NCI-H2107 treated with DMSO at 0.1 percent for 48 hours (cell line): ENCODE measurements at regions not wholly inside any gene's neighbourhood (a gene's known extent, or its start where the extent isn't known, plus 50 kb on each side); places are given as distances from the start of the nearest gene placed in this dataset.

Experiments used
- DNase-seq: peaks from one replicate; lab custom pipeline; 2025; ENCODE audit not compliant: unreplicated experiment; lab: John Stamatoyannopoulos, UW

DNA sequence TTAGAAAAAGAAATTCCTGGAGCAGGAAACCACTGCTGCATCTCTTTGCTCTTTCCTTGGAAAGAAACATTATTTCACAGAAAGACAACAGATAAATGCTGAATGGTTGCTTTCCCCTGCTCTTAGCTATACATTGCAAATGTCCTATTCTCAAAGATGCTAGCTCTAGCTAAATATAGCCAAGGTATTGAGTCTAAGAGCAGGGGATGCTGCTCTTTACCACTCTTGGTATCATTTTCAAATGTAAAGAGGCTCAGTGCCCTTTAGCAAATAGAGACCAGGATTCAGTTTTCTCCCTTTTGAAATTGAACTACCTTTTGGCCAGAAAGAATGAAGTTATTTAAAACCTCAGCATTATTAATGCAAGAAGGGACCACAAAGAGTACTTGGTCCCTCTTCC lies 104.0 kb upstream of the FUT8 start:
- DNase-seq: no peak

DNA sequence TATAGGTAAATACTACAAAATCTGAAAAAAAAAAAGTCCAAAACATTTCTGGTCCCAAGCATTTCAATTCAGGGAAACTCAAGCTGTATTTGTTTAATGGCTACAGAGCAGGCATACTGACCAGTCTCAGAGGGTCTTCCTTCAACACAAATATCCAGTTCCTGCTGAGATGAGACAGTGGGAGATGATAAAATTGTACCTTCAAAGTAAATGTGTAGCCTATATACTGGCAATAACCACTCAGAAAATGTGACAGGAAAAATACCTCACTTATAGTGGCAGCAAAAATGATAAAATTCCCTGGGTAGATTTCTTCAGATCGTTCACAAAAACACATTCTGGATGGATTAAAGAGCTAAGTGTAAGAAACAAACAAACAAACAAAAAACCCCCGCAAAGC lies 102.0 kb upstream of the FUT8 start:
- no peak for DNase-seq

DNA sequence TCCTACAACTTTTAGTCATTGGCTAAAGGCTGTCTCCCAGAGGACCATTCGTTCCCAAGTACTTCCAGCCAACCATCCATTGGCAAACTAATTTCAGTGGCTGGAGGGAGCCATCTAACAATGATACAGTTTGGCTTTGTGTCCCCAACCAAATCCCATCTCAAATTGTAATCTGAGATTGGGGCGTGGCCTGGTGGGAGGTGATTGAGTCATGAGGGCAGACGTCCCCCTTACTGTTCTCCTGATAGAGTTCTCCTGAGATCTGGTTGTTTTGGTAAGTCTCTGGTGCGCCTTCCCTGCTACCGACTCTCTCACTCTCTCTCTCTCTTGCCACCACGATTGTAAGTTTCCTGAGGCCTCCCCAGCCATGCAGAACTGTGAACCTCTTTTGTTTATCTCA lies 99.7 kb upstream of the FUT8 start:
- no peak for DNase-seq

DNA sequence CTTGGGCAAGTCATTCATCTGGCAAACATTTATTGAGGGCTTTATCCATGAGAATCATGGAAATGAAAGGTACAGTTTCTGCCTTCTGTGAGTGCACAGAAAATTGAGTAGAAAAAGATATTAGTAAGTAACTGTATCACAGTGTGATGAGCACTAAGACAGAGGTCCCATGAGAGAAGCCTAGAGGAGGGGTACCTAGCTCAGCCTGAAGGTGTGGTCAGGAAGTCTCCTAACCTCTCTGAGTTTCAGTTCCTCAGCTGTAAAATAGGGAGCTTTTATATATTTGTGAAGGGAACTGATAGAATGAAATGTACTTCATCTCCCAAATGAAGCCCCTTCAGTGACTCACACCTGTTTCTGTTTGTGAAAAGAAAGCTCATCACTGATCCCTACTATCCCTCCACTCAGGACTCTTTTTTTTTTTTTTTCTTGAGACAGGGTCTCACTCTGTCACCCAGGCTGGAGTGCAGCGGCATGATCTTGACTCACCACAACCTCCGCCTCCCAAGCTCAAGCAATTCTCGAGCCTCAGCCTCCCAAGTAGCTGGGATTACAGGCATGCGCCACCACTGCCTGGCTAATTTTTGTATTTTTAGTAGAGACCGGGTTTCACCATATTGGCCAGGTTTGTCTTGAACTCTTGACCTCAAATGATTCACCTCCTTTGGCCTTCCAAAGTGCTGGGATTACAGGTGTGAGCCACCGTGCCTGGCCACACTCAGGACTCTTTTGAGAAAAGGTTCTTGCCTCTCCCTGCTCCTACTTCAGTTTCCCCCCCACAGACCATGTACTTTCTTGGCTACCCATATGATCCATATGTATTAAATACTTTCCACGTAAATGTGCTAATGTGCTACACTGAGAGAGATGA lies 93.7 kb upstream of the FUT8 start:
- no peak for DNase-seq

GRCh38 chr14:65320661-65321308 lies 91.7 kb upstream of the FUT8 start:
- DNase-seq: no peak

- no peak for DNase-seq
These were observed 91.1 kb upstream of the FUT8 start for GRCh38 chr14:65321370-65321875.

DNA sequence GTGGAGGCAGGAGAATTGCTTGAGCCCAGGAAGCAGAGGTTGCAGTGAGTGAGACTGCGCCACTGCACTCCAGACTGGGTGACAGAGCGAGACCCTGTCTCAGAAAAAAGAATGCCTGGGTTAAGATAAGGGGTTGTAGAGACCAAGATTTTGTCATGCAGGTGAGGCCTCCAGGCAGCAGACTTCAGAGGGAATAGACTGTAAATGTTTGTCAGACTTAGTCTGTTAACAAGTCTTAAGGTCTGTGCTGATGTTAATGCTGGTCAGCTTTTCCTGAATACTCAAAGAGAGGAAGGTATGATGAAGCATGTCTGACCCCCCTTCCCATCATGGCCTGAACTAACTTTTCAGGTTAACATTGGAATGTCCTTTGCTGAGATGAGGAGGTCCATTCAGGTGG lies 83.0 kb upstream of the FUT8 start:
- no peak for DNase-seq

DNA sequence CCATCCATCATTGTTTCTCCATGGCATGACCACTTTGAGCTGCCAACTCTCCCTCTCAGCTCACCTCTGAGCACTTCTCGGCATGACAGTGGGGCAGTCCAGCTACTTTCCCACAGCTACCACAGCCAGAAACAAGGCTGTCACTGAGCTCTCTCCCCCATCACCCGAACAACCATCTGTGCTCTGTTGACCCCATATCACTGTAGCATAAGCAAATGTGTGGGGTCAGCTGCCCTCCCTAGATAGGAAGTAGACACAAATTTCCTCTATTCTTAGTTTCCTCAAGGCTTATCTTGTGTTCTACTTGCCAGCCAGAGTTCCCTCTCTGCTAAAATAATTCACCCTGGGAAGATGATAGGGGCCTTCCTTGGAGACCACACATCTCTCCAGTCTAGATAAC lies 82.6 kb upstream of the FUT8 start:
- DNase-seq: no peak

GRCh38 chr14:65330416-65330815 lies 82.1 kb upstream of the FUT8 start:
- DNase-seq: no peak

DNA sequence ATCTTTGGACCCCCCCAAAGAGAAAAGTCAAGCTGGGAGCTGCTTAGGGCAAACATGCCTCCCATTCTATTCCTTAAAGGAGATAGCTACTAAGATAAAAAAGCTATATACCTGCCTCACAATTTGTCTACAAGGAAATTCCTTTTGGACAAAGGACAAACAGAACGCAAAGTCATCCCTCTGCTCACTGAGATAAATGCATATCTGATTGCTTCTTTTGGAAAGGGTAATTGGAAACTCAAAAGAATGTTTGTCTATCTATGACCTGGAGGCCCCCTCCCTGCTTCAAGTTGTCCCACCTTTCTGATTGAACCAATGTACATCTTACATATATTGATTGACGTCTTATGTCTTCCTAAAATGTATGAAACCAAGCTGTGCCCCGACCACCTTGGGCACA lies 80.9 kb upstream of the FUT8 start:
- DNase-seq: no peak

GRCh38 chr14:65332141-65332871 lies 80.2 kb upstream of the FUT8 start:
- no peak for DNase-seq

DNA sequence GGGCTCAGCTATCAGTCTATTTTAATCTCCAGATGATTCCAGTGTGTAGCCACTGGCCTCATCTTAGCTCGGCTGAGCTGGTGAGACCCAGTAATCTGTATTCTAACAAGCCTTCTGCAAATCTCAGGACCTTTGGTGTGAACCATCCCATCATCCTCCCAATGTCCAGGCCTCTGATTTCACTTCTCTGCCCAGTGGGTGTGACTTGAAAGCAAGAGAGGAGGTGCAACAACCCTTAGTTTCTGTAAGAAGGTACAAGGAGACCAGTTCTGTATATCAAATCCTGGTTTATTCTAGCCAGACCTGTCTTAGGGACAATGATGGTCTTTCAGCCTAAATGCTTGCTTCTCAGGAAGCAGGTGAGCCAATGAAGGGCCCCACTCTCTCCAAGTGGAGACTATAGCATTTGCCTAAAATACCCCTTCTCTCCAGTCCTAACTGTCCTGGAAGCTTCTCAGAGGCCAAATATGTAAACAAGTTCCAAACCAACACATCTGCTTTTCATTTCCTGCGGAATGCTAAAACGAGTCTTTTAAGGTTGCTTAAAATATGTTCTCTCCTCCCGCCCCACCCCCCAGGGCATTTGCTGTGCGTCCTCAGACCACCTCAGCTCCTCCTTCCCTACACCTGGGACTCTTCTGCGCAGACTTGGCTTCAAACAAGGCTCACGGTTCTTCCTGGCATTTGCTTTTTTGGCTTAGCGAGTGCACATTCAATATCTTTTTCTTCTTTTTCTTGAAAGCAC lies 78.4 kb upstream of the FUT8 start:
- no peak for DNase-seq

DNA sequence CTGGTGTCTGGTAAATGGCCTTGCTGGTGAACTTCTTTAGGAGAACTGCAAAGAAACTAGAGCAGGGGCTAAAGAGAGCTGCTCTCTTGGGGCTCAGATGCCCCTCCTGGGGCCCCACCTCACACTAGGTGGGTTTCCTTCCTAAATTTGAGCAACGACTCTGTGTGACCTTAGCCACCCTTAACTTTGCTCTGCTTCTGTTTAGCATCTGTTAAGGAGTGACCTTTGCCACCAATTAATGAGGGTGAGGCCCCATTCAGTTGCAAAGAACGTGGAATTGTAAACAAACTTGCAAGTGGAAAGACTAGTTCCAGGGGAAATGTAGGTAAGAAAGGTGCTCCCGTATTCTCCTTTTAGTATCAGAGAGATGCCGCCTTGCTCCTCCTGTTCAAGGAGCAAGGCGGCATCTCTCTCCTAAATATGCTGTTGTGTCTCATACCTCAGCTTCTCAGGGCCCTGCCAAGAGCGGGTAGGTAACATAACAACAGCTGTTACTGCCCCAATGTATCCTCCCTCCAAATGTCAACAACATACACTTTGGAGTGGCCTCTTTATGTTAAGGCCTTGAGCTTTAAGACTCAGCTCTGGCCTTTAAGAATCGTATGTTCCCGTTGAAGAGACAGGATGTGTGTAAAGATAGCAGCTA lies 77.6 kb upstream of the FUT8 start:
- DNase-seq: no peak

DNA sequence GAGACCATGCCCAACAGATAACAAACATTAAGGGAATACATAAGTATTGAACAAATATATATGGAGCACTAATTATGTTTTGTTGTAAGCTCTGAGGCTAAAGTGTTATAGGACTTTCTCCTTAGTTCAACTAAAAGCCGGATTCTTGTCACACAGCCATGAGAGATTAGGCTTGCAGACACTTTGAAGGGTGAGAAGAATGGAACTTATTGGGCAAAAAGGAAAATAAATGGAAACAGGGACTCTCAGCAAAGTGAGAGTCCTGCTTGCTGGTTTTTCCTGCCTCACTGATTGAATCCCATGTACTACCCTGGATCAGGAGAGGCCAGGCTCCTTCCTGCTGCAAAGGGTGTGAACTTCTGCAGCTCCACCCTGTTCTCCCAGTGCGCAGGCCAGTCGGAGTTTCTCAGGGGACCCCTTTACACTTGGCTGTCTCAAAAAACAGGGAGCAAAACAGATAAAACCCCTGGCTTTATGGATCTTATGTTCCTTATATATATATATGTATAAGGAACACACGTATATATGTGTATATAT lies 77.1 kb upstream of the FUT8 start:
- no peak for DNase-seq

GRCh38 chr14:65336191-65336591 lies 76.3 kb upstream of the FUT8 start:
- no peak for DNase-seq

- no peak for DNase-seq
These were observed 72.7 kb upstream of the FUT8 start for GRCh38 chr14:65339866-65340265.

- DNase-seq: no peak
These were observed 68.5 kb upstream of the FUT8 start for GRCh38 chr14:65344011-65344410.

DNA sequence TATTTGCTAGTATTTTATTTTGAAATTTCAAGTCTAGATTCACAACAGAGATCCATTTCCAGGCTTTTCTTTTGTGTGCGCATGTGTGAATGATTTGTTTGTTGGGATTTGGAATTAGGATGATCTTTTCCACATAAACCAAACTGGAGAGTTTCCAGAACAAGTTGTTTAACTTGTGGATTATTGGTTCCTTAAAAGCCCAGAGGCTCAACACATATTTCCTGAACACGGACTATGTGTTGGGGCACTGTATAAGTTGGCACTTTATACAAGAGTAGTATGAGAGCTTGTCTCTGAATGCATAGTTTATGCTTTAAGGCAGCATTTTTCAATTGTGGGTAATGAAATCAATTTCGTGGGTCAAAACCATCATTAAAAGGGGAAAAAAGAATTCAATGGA lies 67.3 kb upstream of the FUT8 start:
- DNase-seq: no peak

DNA sequence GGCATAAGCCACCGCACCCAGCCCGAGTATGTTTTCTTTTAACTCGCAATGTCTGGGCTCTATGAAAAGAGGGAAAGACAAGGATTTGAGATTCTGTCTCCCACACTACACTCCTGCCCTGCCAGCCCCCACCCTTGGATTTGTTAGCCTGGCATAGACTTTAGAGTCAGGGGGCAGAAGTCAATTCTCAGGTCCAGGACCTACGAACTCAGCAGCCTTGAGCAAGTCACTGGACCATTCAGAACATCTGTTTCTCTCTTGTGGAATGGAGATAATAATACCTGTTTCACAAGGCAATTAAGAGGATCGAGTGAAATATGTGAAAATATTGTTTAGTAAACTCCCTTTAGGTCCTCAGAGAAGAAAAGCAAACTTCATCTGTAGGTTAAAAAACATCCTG lies 66.1 kb upstream of the FUT8 start:
- DNase-seq: no peak

- DNase-seq: no peak
These were observed 65.6 kb upstream of the FUT8 start for GRCh38 chr14:65346895-65347294.
